H54 (cell line): ENCODE measurements at regions not wholly inside any gene's neighbourhood (a gene's known extent, or its start where the extent isn't known, plus 50 kb on each side); places are given as distances from the start of the nearest gene placed in this dataset.

Source experiments
- DNase-seq: peaks from one replicate; pipeline ENCODE4 v3.0.0; 2011; ENCODE audit warnings: low spot score, mixed read lengths; ENCODE audit not compliant: insufficient read length
- FAIRE-seq: peaks from 3 replicates; lab custom pipeline; 2011; peaks lifted over from hg19 to GRCh38; lab: Jason Lieb, UNC
- POLR2A ChIP-seq: IDR thresholded peaks from 2 replicates; pipeline ENCODE4 v1.6.1; 2011; ENCODE audit warnings: low read depth, mild to moderate bottlenecking, low read length

- no peak for TF ChIP-seq POLR2A
Observed at GRCh38 chr5:158155811-158156505, 297.0 kb upstream of the CLINT1 start.

GRCh38 chr5:158155067-158155466 is 296.1 kb upstream of the CLINT1 start:
- no peak for TF ChIP-seq POLR2A
- DNase-seq (no peak), FAIRE-seq (no peak)

More at GRCh38 chr5:158155811-158156505, 297.0 kb upstream of the CLINT1 start:
- DNase-seq (no peak), FAIRE-seq (no peak)

- TF ChIP-seq POLR2A = no peak
- FAIRE-seq = no peak
Observed at GRCh38 chr5:158154226-158155005, 295.5 kb upstream of the CLINT1 start.

GRCh38 chr5:158153508-158153907 is 294.6 kb upstream of the CLINT1 start:
- TF ChIP-seq POLR2A = no peak
- FAIRE-seq = no peak

More at GRCh38 chr5:158154226-158155005, 295.5 kb upstream of the CLINT1 start:
- DNase-seq = no peak

GRCh38 chr5:158152136-158152535 is 293.2 kb upstream of the CLINT1 start:
- no peak for FAIRE-seq
- DNase-seq = no peak
- TF ChIP-seq POLR2A = no peak

More at GRCh38 chr5:158153508-158153907, 294.6 kb upstream of the CLINT1 start:
- DNase-seq = no peak

- TF ChIP-seq POLR2A = no peak
- no peak for FAIRE-seq
- DNase-seq = no peak
Observed at GRCh38 chr5:158147227-158147626, 288.3 kb upstream of the CLINT1 start.

GRCh38 chr5:158145827-158146226 is 286.9 kb upstream of the CLINT1 start:
- TF ChIP-seq POLR2A = no peak
- FAIRE-seq = no peak

GRCh38 chr5:158143081-158143480 is 284.1 kb upstream of the CLINT1 start:
- TF ChIP-seq POLR2A = no peak
- FAIRE-seq = no peak

More at GRCh38 chr5:158145827-158146226, 286.9 kb upstream of the CLINT1 start:
- DNase-seq = no peak

GRCh38 chr5:158142156-158142555 is 283.2 kb upstream of the CLINT1 start:
- no peak for DNase-seq
- no peak for FAIRE-seq
- TF ChIP-seq POLR2A = no peak

More at GRCh38 chr5:158143081-158143480, 284.1 kb upstream of the CLINT1 start:
- no peak for DNase-seq

GRCh38 chr5:158140120-158140731 is 281.3 kb upstream of the CLINT1 start:
- no peak for DNase-seq
- no peak for FAIRE-seq
- no peak for TF ChIP-seq POLR2A

- DNase-seq = no peak
- no peak for FAIRE-seq
- TF ChIP-seq POLR2A = no peak
Observed at GRCh38 chr5:158139161-158139560, 280.2 kb upstream of the CLINT1 start.

GRCh38 chr5:158135682-158136179 is 276.8 kb upstream of the CLINT1 start:
- FAIRE-seq (no peak), DNase-seq (no peak)
- no peak for TF ChIP-seq POLR2A

- FAIRE-seq = no peak
- no peak for TF ChIP-seq POLR2A
- no peak for DNase-seq
Observed at GRCh38 chr5:158133369-158133768, 274.4 kb upstream of the CLINT1 start.

- FAIRE-seq (no peak), DNase-seq (no peak)
- no peak for TF ChIP-seq POLR2A
Observed at GRCh38 chr5:158127536-158127935, 268.6 kb upstream of the CLINT1 start.
